Endodermal cell (in vitro differentiated cells): ENCODE measurements at regions not wholly inside any gene's neighbourhood (a gene's known extent, or its start where the extent isn't known, plus 50 kb on each side); places are given as distances from the start of the nearest gene placed in this dataset.
A peak's percentile ranks its signal among the peaks of the same experiment; 100 is the strongest.
"Not testable (repeated sequence)": the region's sequence is repeated elsewhere in the genome, so short reads cannot be mapped to it uniquely, and the experiment has no call there.

Source experiments
- DNase-seq: peaks from one replicate; pipeline ENCODE4 v3.0.0-alpha.2; 2017
- H3K27ac ChIP-seq: 2 replicates; pipeline ENCODE4 v1.5.1; 2013; ENCODE audit warnings: mild to moderate bottlenecking, low read depth, low read length, moderate library complexity
- H3K27me3 ChIP-seq: 2 replicates; pipeline ENCODE4 v1.6.1; 2013; ENCODE audit warnings: mild to moderate bottlenecking, low read length, moderate library complexity; ENCODE audit not compliant: insufficient read depth, control insufficient read depth, poor library complexity, severe bottlenecking
- H3K36me3 ChIP-seq: 2 replicates; pipeline ENCODE4 v1.7.0; 2013; ENCODE audit warnings: mild to moderate bottlenecking, low read length, moderate library complexity; ENCODE audit not compliant: control insufficient read depth, insufficient read depth
- H3K4me1 ChIP-seq: one replicate; pipeline ENCODE4 v1.7.0; 2013; ENCODE audit warnings: low read length; ENCODE audit not compliant: control insufficient read depth, insufficient read depth
- H3K4me3 ChIP-seq: 2 replicates; pipeline ENCODE4 v1.5.1; 2013; ENCODE audit warnings: mild to moderate bottlenecking, low read length, moderate library complexity
- H3K9ac ChIP-seq: 2 replicates; pipeline ENCODE4 v1.6.1; 2013; ENCODE audit warnings: mild to moderate bottlenecking, low read length, moderate library complexity; ENCODE audit not compliant: poor library complexity, severe bottlenecking; ENCODE audit errors: extremely low read depth
- H3K9me3 ChIP-seq: 2 replicates; pipeline ENCODE4 v1.6.1; 2013; ENCODE audit warnings: mild to moderate bottlenecking, low read length, moderate library complexity; ENCODE audit not compliant: control insufficient read depth
- H3K27ac Mint-ChIP-seq: 2 replicates; pipeline ENCODE4 v1.8.0; 2020; ENCODE audit warnings: mixed read lengths
- H3K27me3 Mint-ChIP-seq: 2 replicates; pipeline ENCODE4 v1.8.0; 2021; ENCODE audit warnings: mild to moderate bottlenecking, mixed read lengths; ENCODE audit not compliant: insufficient read depth
- H3K36me3 Mint-ChIP-seq: 2 replicates; pipeline ENCODE4 v1.8.0; 2020; ENCODE audit warnings: low read depth, mixed read lengths
- H3K4me1 Mint-ChIP-seq: 2 replicates; pipeline ENCODE4 v1.8.0; 2020; ENCODE audit warnings: mixed read lengths
- H3K4me3 Mint-ChIP-seq: 2 replicates; pipeline ENCODE4 v1.8.0; 2020; ENCODE audit warnings: mild to moderate bottlenecking, moderate library complexity, mixed read lengths
- H3K9me3 Mint-ChIP-seq: 2 replicates; pipeline ENCODE4 v1.8.0; 2020; ENCODE audit warnings: mild to moderate bottlenecking, mixed read lengths
- CTCF ChIP-seq: fragments of 200-600 bp; sonication (generic); conservative IDR thresholded peaks from 2 replicates; pipeline ENCODE4 v1.5.0; 2021; ENCODE audit warnings: antibody characterized with exemption, mild to moderate bottlenecking
- WGBS, 2 experiments: methylation state at CpG; one replicate each; pipeline versions ENCODE4 v1.1.5 to v1.1.7; 2013; ENCODE audit warnings: missing lambda C conversion rate in 2 of 2, mixed read lengths in 1 of 2; ENCODE audit not compliant: insufficient coverage in 1 of 2, insufficient read length in 1 of 2; 5-methylcytosine and 5-hydroxymethylcytosine counted together

- no peak overlapping the region for H3K27ac ChIP-seq
- Mint-ChIP-seq H3K4me1 (peaks cover 6% of the 10 kb centered on the region), H3K27me3 (peaks cover 24% of the 10 kb centered on the region), H3K27ac (no peak overlapping the region), H3K9me3 (peaks cover 32% of the 10 kb centered on the region), H3K36me3 (peaks cover 3% of the 10 kb centered on the region), H3K4me3 (no peak overlapping the region)
- WGBS, 2 experiments = 67 to 68% methylated on average over 5 to 9 of the region's 9 CpGs
- peak overlapping the region; percentile 21 for H3K4me3 ChIP-seq
- peaks cover 27% of the 10 kb centered on the region for H3K27me3 ChIP-seq
- peaks cover 22% of the 10 kb centered on the region for H3K9me3 ChIP-seq
- no peaks in the 10 kb centered on the region for H3K36me3 ChIP-seq
- H3K9ac ChIP-seq = no peak overlapping the region
- DNase-seq = no peak
- no peak for TF ChIP-seq CTCF
- H3K4me1 ChIP-seq = no peaks in the 10 kb centered on the region
Measured at GRCh38 chr3:69659180-69659910, 79.9 kb upstream of the MITF start.

GRCh38 chr3:69658514-69659140, 80.6 kb upstream of the MITF start:
- Mint-ChIP-seq H3K9me3 (peaks cover 32% of the 10 kb centered on the region), H3K36me3 (peaks cover 3% of the 10 kb centered on the region), H3K27ac (no peak overlapping the region), H3K27me3 (peaks cover 27% of the 10 kb centered on the region), H3K4me1 (peaks cover 11% of the 10 kb centered on the region), H3K4me3 (no peak overlapping the region)
- WGBS, 2 experiments = 84 to 92% methylated on average over 3 to 4 of the region's 4 CpGs
- Histone ChIP-seq H3K9me3 (peaks cover 22% of the 10 kb centered on the region), H3K4me3 (no peak overlapping the region), H3K27me3 (peaks cover 33% of the 10 kb centered on the region), H3K4me1 (no peaks in the 10 kb centered on the region), H3K9ac (no peak overlapping the region), H3K36me3 (no peaks in the 10 kb centered on the region), H3K27ac (no peak overlapping the region)
- no peak for TF ChIP-seq CTCF
- DNase-seq = no peak

- Histone ChIP-seq H3K27me3 (peaks cover 49% of the 10 kb centered on the region), H3K9me3 (peaks cover 22% of the 10 kb centered on the region)
- Mint-ChIP-seq H3K27me3 (peaks cover 41% of the 10 kb centered on the region), H3K4me1 (peaks cover 16% of the 10 kb centered on the region), H3K9me3 (peaks cover 32% of the 10 kb centered on the region)
- not testable (repeated sequence) for H3K36me3 Mint-ChIP-seq, H3K9ac ChIP-seq, H3K4me3 ChIP-seq, H3K27ac ChIP-seq, H3K4me1 ChIP-seq, H3K27ac Mint-ChIP-seq, H3K4me3 Mint-ChIP-seq, H3K36me3 ChIP-seq, DNase-seq
- 91 to 92% methylated on average over 3 of the region's 3 CpGs for WGBS, 2 experiments
Measured at GRCh38 chr3:69657030-69657429, 82.2 kb upstream of the MITF start.
